Muscle layer of colon (tissue), 2 donors: ENCODE measurements at regions not wholly inside any gene's neighbourhood (a gene's known extent, or its start where the extent isn't known, plus 50 kb on each side); places are given as distances from the start of the nearest gene placed in this dataset.
"Not testable (repeated sequence)": the region's sequence is repeated elsewhere in the genome, so short reads cannot be mapped to it uniquely, and the experiment has no call there.

Experiments
- H3K27ac ChIP-seq: one replicate; pipeline ENCODE4 v1.7.0; 2013; ENCODE audit warnings: low read depth, mild to moderate bottlenecking, low read length, moderate library complexity
- H3K27me3 ChIP-seq, 2 donors: one replicate each; pipeline ENCODE4 v1.7.0; 2013; ENCODE audit warnings: low read length in 2 of 2, mild to moderate bottlenecking in 2 of 2; ENCODE audit not compliant: insufficient read depth in 2 of 2, control insufficient read depth in 1 of 2
- H3K36me3 ChIP-seq: one replicate; pipeline ENCODE4 v1.7.0; 2013; ENCODE audit warnings: mild to moderate bottlenecking, low read length; ENCODE audit not compliant: insufficient read depth
- H3K4me1 ChIP-seq: one replicate; pipeline ENCODE4 v1.7.0; 2013; ENCODE audit warnings: mild to moderate bottlenecking, low read length; ENCODE audit not compliant: insufficient read depth
- H3K4me3 ChIP-seq, 2 donors: one replicate each; pipeline ENCODE4 v1.7.0; 2013; ENCODE audit warnings: low read length in 2 of 2, low read depth in 1 of 2, mild to moderate bottlenecking in 1 of 2, moderate library complexity in 1 of 2
- H3K9ac ChIP-seq: one replicate; pipeline ENCODE4 v1.7.0; 2013; ENCODE audit warnings: low read length
- H3K9me3 ChIP-seq: one replicate; pipeline ENCODE4 v1.7.0; 2013; ENCODE audit warnings: mild to moderate bottlenecking, low read length
- donor health status: abdominal sarcoma.
- donor health status: Adenocarcinoma of cecum.

- H3K4me3 ChIP-seq, result no peak overlapping the region
These were observed 320.8 kb downstream of the CBLN1 start for GRCh38 chr16:48960830-48961229.

GRCh38 chr16:48959747-48960146, 321.9 kb downstream of the CBLN1 start:
- Histone ChIP-seq H3K4me1 (peaks cover 13% of the 10 kb centered on the region), H3K36me3 (no peaks in the 10 kb centered on the region), H3K9ac (no peak overlapping the region), H3K27ac (no peak overlapping the region), H3K27me3 (no peaks in the 10 kb centered on the region), H3K9me3 (no peaks in the 10 kb centered on the region), H3K4me3 (no peak overlapping the region)

More at GRCh38 chr16:48960830-48961229, 320.8 kb downstream of the CBLN1 start:
- Histone ChIP-seq H3K9ac (no peak overlapping the region), H3K4me1 (peaks cover 14% of the 10 kb centered on the region), H3K9me3 (no peaks in the 10 kb centered on the region), H3K27ac (no peak overlapping the region), H3K36me3 (no peaks in the 10 kb centered on the region), H3K27me3 (no peaks in the 10 kb centered on the region)

GRCh38 chr16:48959204-48959603, 322.4 kb downstream of the CBLN1 start:
- Histone ChIP-seq H3K4me3 (no peak overlapping the region), H3K36me3 (no peaks in the 10 kb centered on the region), H3K27me3 (no peaks in the 10 kb centered on the region), H3K4me1 (peaks cover 8% of the 10 kb centered on the region), H3K9me3 (no peaks in the 10 kb centered on the region), H3K9ac (no peak overlapping the region), H3K27ac (no peak overlapping the region)

- H3K4me1 ChIP-seq, result peaks cover 5% of the 10 kb centered on the region
- no peaks in the 10 kb centered on the region for H3K36me3 ChIP-seq
- H3K27me3 ChIP-seq, result no peaks in the 10 kb centered on the region
- H3K9ac ChIP-seq, result no peak overlapping the region
- H3K4me3 ChIP-seq, result no peak overlapping the region
- H3K27ac ChIP-seq, result no peak overlapping the region
- no peaks in the 10 kb centered on the region for H3K9me3 ChIP-seq
These were observed 323.0 kb downstream of the CBLN1 start for GRCh38 chr16:48958681-48959080.

GRCh38 chr16:48956620-48957019, 325.0 kb downstream of the CBLN1 start:
- H3K9me3 ChIP-seq, result no peaks in the 10 kb centered on the region
- no peak overlapping the region for H3K9ac ChIP-seq
- H3K4me1 ChIP-seq, result no peaks in the 10 kb centered on the region
- H3K36me3 ChIP-seq, result no peaks in the 10 kb centered on the region
- H3K4me3 ChIP-seq, result no peak overlapping the region
- H3K27ac ChIP-seq, result no peak overlapping the region
- no peaks in the 10 kb centered on the region for H3K27me3 ChIP-seq

DNA sequence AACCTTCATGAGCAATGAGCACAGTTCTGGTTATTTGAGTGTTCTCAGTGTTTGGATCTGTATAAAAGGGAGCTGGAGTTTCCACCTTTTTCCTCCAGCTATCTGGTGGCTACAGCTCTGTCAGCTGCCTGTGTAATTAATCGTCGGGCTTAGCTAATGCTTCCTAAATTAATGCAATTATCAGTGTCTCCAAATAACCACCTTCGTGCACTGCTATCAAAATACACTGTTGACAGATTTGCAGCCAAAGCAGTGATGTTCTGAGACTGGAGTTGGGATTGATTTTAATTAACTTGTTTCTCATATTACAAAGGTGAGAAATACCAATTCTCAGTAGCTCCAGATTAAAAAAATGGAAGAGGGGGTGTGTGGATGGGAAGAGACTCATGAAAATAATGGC, 325.8 kb downstream of the CBLN1 start:
- Histone ChIP-seq H3K4me1 (no peaks in the 10 kb centered on the region), H3K36me3 (no peaks in the 10 kb centered on the region), H3K9ac (no peak overlapping the region), H3K27ac (no peak overlapping the region), H3K27me3 (no peaks in the 10 kb centered on the region), H3K4me3 (no peak overlapping the region), H3K9me3 (no peaks in the 10 kb centered on the region)

DNA sequence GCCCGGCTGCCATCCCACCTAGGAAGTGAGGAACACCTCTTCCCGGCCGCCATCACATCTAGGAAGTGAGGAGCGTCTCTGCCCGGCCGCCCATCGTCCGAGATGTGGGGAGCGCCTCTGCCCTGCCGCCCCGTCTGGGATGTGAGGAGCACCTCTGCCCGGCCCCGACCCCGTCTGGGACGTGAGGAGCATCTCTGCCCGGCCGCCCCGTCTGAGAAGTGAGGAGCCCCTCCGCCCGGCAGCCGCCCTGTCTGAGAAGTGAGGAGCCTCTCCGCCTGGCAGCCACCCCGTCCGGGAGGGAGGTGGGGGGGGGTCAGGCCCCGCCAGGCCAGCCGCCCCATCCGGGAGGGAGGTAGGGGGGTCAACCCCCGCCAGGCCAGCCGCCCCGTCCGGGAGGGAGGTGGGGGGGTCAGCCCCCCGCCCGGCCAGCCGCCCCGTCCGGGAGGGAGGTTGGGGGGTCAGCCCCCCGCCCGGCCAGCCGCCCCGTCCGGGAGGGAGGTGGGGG, 330.0 kb downstream of the CBLN1 start:
- not testable (repeated sequence) for H3K27ac ChIP-seq, H3K36me3 ChIP-seq, H3K4me3 ChIP-seq, H3K27me3 ChIP-seq, H3K9me3 ChIP-seq, H3K9ac ChIP-seq
- H3K4me1 ChIP-seq, result peaks cover 34% of the 10 kb centered on the region

DNA sequence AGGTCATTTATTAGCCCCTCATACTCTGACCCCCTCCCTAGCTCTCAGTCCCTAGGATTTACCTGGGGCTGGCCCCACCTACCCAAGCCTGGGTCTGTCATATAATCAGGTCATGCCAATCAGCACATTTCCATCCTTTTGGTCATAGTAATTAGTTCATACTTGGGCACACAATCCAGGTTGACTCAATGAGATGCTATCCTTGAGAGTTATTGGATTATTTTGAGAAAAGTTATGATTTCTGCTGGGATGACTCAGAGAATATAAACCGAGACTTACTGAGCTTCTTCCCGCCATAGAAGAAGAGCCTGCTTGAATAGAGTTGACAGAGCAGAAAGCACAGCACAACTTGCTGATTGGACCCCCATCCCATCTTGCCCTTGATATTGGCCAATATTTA, 331.5 kb downstream of the CBLN1 start:
- Histone ChIP-seq H3K27ac (peak overlapping the region; percentile 8), H3K9me3 (no peaks in the 10 kb centered on the region), H3K36me3 (no peaks in the 10 kb centered on the region)

DNA sequence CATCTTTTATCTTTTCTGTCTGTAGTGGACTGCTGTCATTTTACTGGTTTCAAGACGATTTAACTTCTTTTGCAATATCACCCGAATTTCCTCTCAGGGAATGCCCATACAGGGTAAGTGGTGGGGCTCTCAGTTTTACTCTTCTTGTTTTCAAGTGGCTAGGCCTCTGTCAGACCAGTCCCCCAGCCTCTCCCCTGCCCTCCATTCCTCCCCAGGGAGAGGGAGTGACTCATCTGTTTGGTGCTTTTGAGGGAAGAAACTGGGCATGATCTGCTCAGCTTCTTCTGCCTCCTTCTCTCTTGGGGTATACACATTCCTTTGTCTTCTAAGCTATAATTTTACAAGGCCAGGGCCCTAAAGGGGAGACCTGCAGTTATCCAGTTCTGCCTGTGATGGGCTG, 332.0 kb downstream of the CBLN1 start:
- peak overlapping the region; percentile 8 for H3K27ac ChIP-seq
- H3K27me3 ChIP-seq, result no peaks in the 10 kb centered on the region
- no peaks in the 10 kb centered on the region for H3K36me3 ChIP-seq
- H3K9me3 ChIP-seq, result no peaks in the 10 kb centered on the region
- H3K9ac ChIP-seq, result no peak overlapping the region
- peaks cover 44% of the 10 kb centered on the region for H3K4me1 ChIP-seq
- H3K4me3 ChIP-seq, result no peak overlapping the region

More for the DNA sequence above, 331.5 kb downstream of the CBLN1 start:
- no peaks in the 10 kb centered on the region for H3K27me3 ChIP-seq
- H3K4me3 ChIP-seq, result no peak overlapping the region
- no peak overlapping the region for H3K9ac ChIP-seq
- H3K4me1 ChIP-seq, result peaks cover 44% of the 10 kb centered on the region

GRCh38 chr16:48948911-48949310, 332.7 kb downstream of the CBLN1 start:
- H3K36me3 ChIP-seq, result no peaks in the 10 kb centered on the region
- peaks cover 44% of the 10 kb centered on the region for H3K4me1 ChIP-seq
- H3K27me3 ChIP-seq, result no peaks in the 10 kb centered on the region
- no peak overlapping the region for H3K4me3 ChIP-seq
- no peaks in the 10 kb centered on the region for H3K9me3 ChIP-seq
- no peak overlapping the region for H3K27ac ChIP-seq
- no peak overlapping the region for H3K9ac ChIP-seq

DNA sequence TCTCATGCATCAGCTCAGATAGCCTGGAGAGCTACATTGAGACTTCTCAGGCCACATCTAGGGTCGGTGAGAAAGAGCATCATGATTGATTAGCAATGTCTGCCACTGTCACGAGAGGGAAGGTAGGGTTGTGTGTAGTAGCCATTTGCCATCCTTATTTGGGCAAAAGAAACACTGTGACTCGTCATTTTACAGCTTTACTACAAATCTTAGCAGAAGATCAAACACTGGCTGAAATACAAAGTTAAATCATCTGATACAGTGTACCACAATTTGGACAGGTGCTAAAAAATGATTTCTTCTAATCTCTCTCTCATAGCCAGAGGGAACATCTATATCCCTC, 334.3 kb downstream of the CBLN1 start:
- Histone ChIP-seq H3K27ac (peak overlapping the region; percentile 64), H3K36me3 (no peaks in the 10 kb centered on the region), H3K27me3 (no peaks in the 10 kb centered on the region), H3K9me3 (no peaks in the 10 kb centered on the region), H3K4me1 (peaks cover 44% of the 10 kb centered on the region), H3K9ac (peak overlapping the region; percentile 10), H3K4me3 (no peak overlapping the region)

DNA sequence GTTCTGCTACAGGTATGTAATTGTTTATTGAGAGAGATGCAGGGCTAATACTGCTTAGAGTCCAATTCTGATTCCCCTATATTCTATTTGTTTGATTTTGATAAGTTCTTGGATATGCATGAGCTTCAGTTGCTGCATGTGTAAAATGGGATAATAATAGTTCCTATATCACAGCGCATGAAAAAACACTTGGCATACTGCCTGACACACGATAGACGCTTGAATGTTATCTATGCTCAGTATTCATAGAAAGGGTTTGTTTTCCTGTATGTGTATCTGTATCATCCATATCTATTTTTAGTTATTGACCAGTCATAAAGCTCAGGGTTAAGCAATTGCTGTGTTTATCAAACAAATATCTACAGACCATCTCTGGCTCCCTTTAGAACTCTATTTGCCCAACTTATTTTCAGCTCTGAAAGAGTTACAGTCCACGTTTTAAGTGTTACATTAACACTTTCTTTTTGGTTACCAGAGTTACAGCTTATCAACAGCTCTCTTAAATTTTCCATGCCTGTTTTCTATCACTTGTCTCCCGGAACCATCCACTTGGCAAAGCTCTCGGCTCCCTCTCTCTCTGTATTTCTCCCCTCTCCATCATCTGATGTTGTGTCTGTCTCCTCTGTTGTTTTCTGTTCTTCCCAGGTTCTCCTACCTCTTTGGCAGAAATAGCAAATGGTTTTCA, 334.8 kb downstream of the CBLN1 start:
- no peaks in the 10 kb centered on the region for H3K27me3 ChIP-seq
- peak overlapping the region; percentile 64 for H3K27ac ChIP-seq
- no peak overlapping the region for H3K4me3 ChIP-seq
- no peaks in the 10 kb centered on the region for H3K36me3 ChIP-seq
- H3K9ac ChIP-seq, result no peak overlapping the region
- H3K9me3 ChIP-seq, result no peaks in the 10 kb centered on the region
- peaks cover 44% of the 10 kb centered on the region for H3K4me1 ChIP-seq
